HEK293 (cell line): ENCODE measurements at regions not wholly inside any gene's neighbourhood (a gene's known extent, or its start where the extent isn't known, plus 50 kb on each side); places are given as distances from the start of the nearest gene placed in this dataset.

Experiments used
- ATF2 ChIP-seq: fragments of 450-650 bp; formaldehyde crosslinking; IDR thresholded peaks from 2 replicates; pipeline ENCODE4 v1.5.1; 2016; ENCODE audit warnings: missing biosample characterization, missing genetic modification characterization, low read depth
- BCL11B ChIP-seq: fragments of 450-650 bp; formaldehyde crosslinking; IDR thresholded peaks from 2 replicates; pipeline ENCODE4 v1.5.1; 2016; ENCODE audit warnings: low read depth, missing biosample characterization, missing genetic modification characterization
- KLF8 ChIP-seq: fragments of 450-650 bp; formaldehyde crosslinking; IDR thresholded peaks from 2 replicates; pipeline ENCODE4 v1.5.1; 2016; ENCODE audit warnings: missing biosample characterization, missing genetic modification characterization
- MEIS1 ChIP-seq: sonication (generic); formaldehyde crosslinking; IDR thresholded peaks from 2 replicates; pipeline ENCODE4 v1.8.1; 2022; ENCODE audit warnings: missing genetic modification reagents, mild to moderate bottlenecking, borderline replicate concordance
- RBAK ChIP-seq: fragments of 450-650 bp; formaldehyde crosslinking; IDR thresholded peaks from 2 replicates; pipeline ENCODE4 v1.5.1; 2016; ENCODE audit warnings: missing biosample characterization, missing genetic modification characterization
- REST ChIP-seq: fragments of 450-650 bp; formaldehyde crosslinking; IDR thresholded peaks from 2 replicates; pipeline ENCODE4 v1.5.1; 2016; ENCODE audit warnings: missing biosample characterization, missing genetic modification characterization
- TRIM28 ChIP-seq: IDR thresholded peaks from 2 replicates; pipeline ENCODE4 v1.6.1; 2011; ENCODE audit warnings: low read length, control low read depth, borderline replicate concordance
- WT1 ChIP-seq: fragments of 450-650 bp; formaldehyde crosslinking; IDR thresholded peaks from 2 replicates; pipeline ENCODE4 v1.5.1; 2016; ENCODE audit warnings: missing biosample characterization, missing genetic modification characterization
- ZBTB17 ChIP-seq: fragments of 450-650 bp; formaldehyde crosslinking; IDR thresholded peaks from 2 replicates; pipeline ENCODE4 v1.5.1; 2016; ENCODE audit warnings: missing biosample characterization, missing genetic modification characterization
- ZEB2 ChIP-seq: fragments of 450-650 bp; formaldehyde crosslinking; IDR thresholded peaks from 2 replicates; pipeline ENCODE4 v1.5.1; 2016; ENCODE audit warnings: missing biosample characterization, missing genetic modification characterization
- ZFHX2 ChIP-seq: fragments of 450-650 bp; formaldehyde crosslinking; conservative IDR thresholded peaks from 2 replicates; pipeline ENCODE4 v1.5.1; 2016; ENCODE audit warnings: missing biosample characterization, missing genetic modification characterization
- ZFP37 ChIP-seq: fragments of 450-650 bp; formaldehyde crosslinking; IDR thresholded peaks from 2 replicates; pipeline ENCODE4 v1.5.1; 2016; ENCODE audit warnings: missing biosample characterization, missing genetic modification characterization
- ZFP41 ChIP-seq: fragments of 450-650 bp; formaldehyde crosslinking; IDR thresholded peaks from 2 replicates; pipeline ENCODE4 v1.5.1; 2016; ENCODE audit warnings: missing biosample characterization, missing genetic modification characterization, borderline replicate concordance
- ZNF140 ChIP-seq: fragments of 450-650 bp; formaldehyde crosslinking; IDR thresholded peaks from 2 replicates; pipeline ENCODE4 v1.5.1; 2016; ENCODE audit warnings: missing biosample characterization, missing genetic modification characterization
- ZNF274 ChIP-seq, 2 experiments: fragments of 200-500 bp in 1 of 2; fragments of 450-650 bp in 1 of 2; sonication (Bioruptor generic) in 1 of 2; formaldehyde crosslinking in 1 of 2; IDR thresholded peaks; 2 replicates each; pipeline versions ENCODE4 v1.5.1 to v1.6.1; 2014 to 2016; ENCODE audit warnings: borderline replicate concordance in 1 of 2, inconsistent platforms in 1 of 2, low read length in 1 of 2, missing biosample characterization in 1 of 2, missing genetic modification characterization in 1 of 2
- ZNF350 ChIP-seq: fragments of 450-650 bp; formaldehyde crosslinking; IDR thresholded peaks from 2 replicates; pipeline ENCODE4 v1.5.0; 2017; ENCODE audit warnings: missing biosample characterization, mild to moderate bottlenecking, missing genetic modification characterization
- ZNF37A ChIP-seq: fragments of 450-650 bp; IDR thresholded peaks from 2 replicates; pipeline ENCODE4 v1.5.1; 2018; ENCODE audit warnings: missing biosample characterization, missing genetic modification characterization
- ZNF449 ChIP-seq: fragments of 450-650 bp; formaldehyde crosslinking; IDR thresholded peaks from 2 replicates; pipeline ENCODE4 v1.5.1; 2017; ENCODE audit warnings: missing biosample characterization, mild to moderate bottlenecking, missing genetic modification characterization, moderate library complexity
- ZNF488 ChIP-seq: fragments of 450-650 bp; formaldehyde crosslinking; IDR thresholded peaks from 2 replicates; pipeline ENCODE4 v1.5.1; 2016; ENCODE audit warnings: missing biosample characterization, missing genetic modification characterization
- ZNF510 ChIP-seq: fragments of 450-650 bp; formaldehyde crosslinking; IDR thresholded peaks from 2 replicates; pipeline ENCODE4 v1.5.1; 2018; ENCODE audit warnings: mild to moderate bottlenecking, missing genetic modification characterization, missing biosample characterization; ENCODE audit not compliant: insufficient replicate concordance
- ZNF621 ChIP-seq: fragments of 450-650 bp; formaldehyde crosslinking; IDR thresholded peaks from 2 replicates; pipeline ENCODE4 v1.5.1; 2017; ENCODE audit warnings: missing biosample characterization, missing genetic modification characterization
- ZNF677 ChIP-seq: fragments of 450-650 bp; IDR thresholded peaks from 2 replicates; pipeline ENCODE4 v1.5.0; 2018; ENCODE audit warnings: missing biosample characterization, mild to moderate bottlenecking, missing genetic modification characterization, moderate library complexity
- ZNF701 ChIP-seq: fragments of 450-650 bp; formaldehyde crosslinking; IDR thresholded peaks from 2 replicates; pipeline ENCODE4 v1.5.1; 2016; ENCODE audit warnings: missing biosample characterization, missing genetic modification characterization
- ZNF837 ChIP-seq: fragments of 450-650 bp; formaldehyde crosslinking; IDR thresholded peaks from 2 replicates; pipeline ENCODE4 v1.5.1; 2016; ENCODE audit warnings: missing biosample characterization, missing genetic modification characterization
- TF ChIP-seq, protein P1 (sequence below): sonication (generic); formaldehyde crosslinking; IDR thresholded peaks from 2 replicates; pipeline ENCODE4 v1.8.1; 2022; ENCODE audit warnings: mild to moderate bottlenecking, moderate library complexity, missing genetic modification reagents
- TF ChIP-seq, protein P2 (sequence below): fragments of 450-650 bp; formaldehyde crosslinking; IDR thresholded peaks from 2 replicates; pipeline ENCODE4 v1.5.1; 2016; ENCODE audit warnings: missing biosample characterization, missing genetic modification characterization
- TF ChIP-seq, protein P3 (sequence below): fragments of 450-650 bp; formaldehyde crosslinking; IDR thresholded peaks from 2 replicates; pipeline ENCODE4 v1.5.1; 2016; ENCODE audit warnings: missing biosample characterization, missing genetic modification characterization

DNA sequence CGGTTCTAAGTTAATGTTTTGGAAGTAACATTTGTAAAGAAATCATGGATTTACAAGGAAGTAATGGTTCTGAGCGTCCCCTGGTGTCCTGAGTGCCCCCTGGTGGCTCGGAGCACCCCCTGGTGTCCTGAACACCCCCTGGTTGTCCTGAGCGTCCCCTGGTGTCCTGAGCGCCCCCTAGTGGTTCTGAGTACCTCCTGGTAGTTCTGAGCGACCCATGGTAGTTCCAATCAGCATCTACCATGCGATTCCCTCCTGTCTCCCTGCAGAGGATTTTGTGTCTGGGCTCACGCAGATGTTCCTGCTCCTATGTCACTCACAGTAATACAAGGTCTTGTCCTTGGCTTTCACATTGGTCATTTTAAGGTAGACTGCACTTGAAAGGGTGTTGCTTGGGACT lies 1352.9 kb downstream of the TMEM121 start (continued):
- TF ChIP-seq WT1, result no peak
- TF ChIP-seq ZNF677 (tag by site-specific recombination), result no peak
- no peak for TF ChIP-seq ZNF350 (tag by site-specific recombination)
- no peak for TF ChIP-seq RBAK (tag by site-specific recombination)
- TF ChIP-seq, protein P1, sequence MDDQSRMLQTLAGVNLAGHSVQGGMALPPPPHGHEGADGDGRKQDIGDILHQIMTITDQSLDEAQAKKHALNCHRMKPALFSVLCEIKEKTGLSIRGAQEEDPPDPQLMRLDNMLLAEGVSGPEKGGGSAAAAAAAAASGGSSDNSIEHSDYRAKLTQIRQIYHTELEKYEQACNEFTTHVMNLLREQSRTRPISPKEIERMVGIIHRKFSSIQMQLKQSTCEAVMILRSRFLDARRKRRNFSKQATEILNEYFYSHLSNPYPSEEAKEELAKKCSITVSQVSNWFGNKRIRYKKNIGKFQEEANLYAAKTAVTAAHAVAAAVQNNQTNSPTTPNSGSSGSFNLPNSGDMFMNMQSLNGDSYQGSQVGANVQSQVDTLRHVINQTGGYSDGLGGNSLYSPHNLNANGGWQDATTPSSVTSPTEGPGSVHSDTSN (CRISPR knock-in tag), result no peak
- TF ChIP-seq, protein P2, sequence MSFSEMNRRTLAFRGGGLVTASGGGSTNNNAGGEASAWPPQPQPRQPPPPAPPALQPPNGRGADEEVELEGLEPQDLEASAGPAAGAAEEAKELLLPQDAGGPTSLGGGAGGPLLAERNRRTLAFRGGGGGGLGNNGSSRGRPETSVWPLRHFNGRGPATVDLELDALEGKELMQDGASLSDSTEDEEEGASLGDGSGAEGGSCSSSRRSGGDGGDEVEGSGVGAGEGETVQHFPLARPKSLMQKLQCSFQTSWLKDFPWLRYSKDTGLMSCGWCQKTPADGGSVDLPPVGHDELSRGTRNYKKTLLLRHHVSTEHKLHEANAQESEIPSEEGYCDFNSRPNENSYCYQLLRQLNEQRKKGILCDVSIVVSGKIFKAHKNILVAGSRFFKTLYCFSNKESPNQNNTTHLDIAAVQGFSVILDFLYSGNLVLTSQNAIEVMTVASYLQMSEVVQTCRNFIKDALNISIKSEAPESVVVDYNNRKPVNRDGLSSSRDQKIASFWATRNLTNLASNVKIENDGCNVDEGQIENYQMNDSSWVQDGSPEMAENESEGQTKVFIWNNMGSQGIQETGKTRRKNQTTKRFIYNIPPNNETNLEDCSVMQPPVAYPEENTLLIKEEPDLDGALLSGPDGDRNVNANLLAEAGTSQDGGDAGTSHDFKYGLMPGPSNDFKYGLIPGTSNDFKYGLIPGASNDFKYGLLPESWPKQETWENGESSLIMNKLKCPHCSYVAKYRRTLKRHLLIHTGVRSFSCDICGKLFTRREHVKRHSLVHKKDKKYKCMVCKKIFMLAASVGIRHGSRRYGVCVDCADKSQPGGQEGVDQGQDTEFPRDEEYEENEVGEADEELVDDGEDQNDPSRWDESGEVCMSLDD (tag by site-specific recombination), result no peak
- TF ChIP-seq ZNF621 (tag by site-specific recombination), result no peak
- no peak for TF ChIP-seq ZNF510 (tag by site-specific recombination)
- TF ChIP-seq KLF8 (tag by site-specific recombination), result no peak
- TF ChIP-seq REST, result no peak
- TF ChIP-seq ZFP41 (tag by site-specific recombination), result no peak
- 0 out of 2 replicates have a peak, but pooled peaks have one; percentile 15 for TF ChIP-seq ZFP37 (tag by site-specific recombination)
- 0 out of 2 replicates have a peak, but pooled peaks have one; percentile 9 for TF ChIP-seq ZNF37A (tag by site-specific recombination)
- no peak for TF ChIP-seq ZNF449 (tag by site-specific recombination)
- peak; percentile 51; the same call in 1 of the 2 replicates for TF ChIP-seq ZBTB17 (tag by site-specific recombination)
- no peak for TF ChIP-seq ZNF837 (tag by site-specific recombination)
- TF ChIP-seq ZNF140 (tag by site-specific recombination), result no peak
- TF ChIP-seq TRIM28, result no peak
- TF ChIP-seq, protein P3, sequence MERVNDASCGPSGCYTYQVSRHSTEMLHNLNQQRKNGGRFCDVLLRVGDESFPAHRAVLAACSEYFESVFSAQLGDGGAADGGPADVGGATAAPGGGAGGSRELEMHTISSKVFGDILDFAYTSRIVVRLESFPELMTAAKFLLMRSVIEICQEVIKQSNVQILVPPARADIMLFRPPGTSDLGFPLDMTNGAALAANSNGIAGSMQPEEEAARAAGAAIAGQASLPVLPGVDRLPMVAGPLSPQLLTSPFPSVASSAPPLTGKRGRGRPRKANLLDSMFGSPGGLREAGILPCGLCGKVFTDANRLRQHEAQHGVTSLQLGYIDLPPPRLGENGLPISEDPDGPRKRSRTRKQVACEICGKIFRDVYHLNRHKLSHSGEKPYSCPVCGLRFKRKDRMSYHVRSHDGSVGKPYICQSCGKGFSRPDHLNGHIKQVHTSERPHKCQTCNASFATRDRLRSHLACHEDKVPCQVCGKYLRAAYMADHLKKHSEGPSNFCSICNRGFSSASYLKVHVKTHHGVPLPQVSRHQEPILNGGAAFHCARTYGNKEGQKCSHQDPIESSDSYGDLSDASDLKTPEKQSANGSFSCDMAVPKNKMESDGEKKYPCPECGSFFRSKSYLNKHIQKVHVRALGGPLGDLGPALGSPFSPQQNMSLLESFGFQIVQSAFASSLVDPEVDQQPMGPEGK (tag by site-specific recombination), result peak; percentile 24; the same call in 1 of the 2 replicates
- no peak for TF ChIP-seq MEIS1
- TF ChIP-seq ZNF274 (IDR thresholded peaks at IDR 0.05; ENCODE audit: low read length), result no peak
- no peak for TF ChIP-seq ZNF274 (tag by site-specific recombination; IDR thresholded peaks at IDR 0.05; ENCODE audit: borderline replicate concordance)
- no peak for TF ChIP-seq BCL11B (tag by site-specific recombination)
- TF ChIP-seq ZFHX2 (tag by site-specific recombination), result 0 out of 2 replicates have a peak, but pooled peaks have one; percentile 23
- no peak for TF ChIP-seq ATF2 (tag by site-specific recombination)
- no peak for TF ChIP-seq ZNF488 (tag by site-specific recombination)
- TF ChIP-seq ZEB2 (tag by site-specific recombination), result no peak
- TF ChIP-seq ZNF701 (tag by site-specific recombination), result no peak
